PC-3 (cell line): ENCODE measurements at regions not wholly inside any gene's neighbourhood (a gene's known extent, or its start where the extent isn't known, plus 50 kb on each side); places are given as distances from the start of the nearest gene placed in this dataset.

Experiments used
- ATAC-seq: fragments of 200-7000 bp; cut with Tn5 transposase; 2 replicates; pipeline ENCODE4 v1.9.1; 2020; ENCODE audit warnings: mild to moderate bottlenecking, moderate library complexity
- BruUV-seq: library from RNA; stranded (reverse); fragments of 400-500 nt; replicated peaks from 2 replicates; lab custom pipeline; 2021; lab: Mats Ljungman, UMichigan
- CTCF ChIA-PET: fragments of 300-600 bp; sonication (Branson Sonifier 250); formaldehyde crosslinking; loops from one replicate; lab custom pipeline; 2022; ENCODE audit warnings: antibody characterized with exemption; lab: Charles Lee
- POLR2A ChIA-PET: fragments of 300-600 bp; sonication (Branson Sonifier 250); formaldehyde crosslinking; loops from one replicate; lab custom pipeline; 2022; ENCODE audit warnings: antibody characterized with exemption; ENCODE audit not compliant: unreplicated experiment; lab: Charles Lee
- DNase-seq: peaks from one replicate; pipeline ENCODE4 v3.0.0-alpha.2; 2015
- H2AFZ ChIP-seq: fragments of 300-600 bp; sonication (generic); 2 replicates; pipeline ENCODE4 v1.6.0; 2016; ENCODE audit warnings: antibody characterized with exemption, low read length
- H3F3A ChIP-seq: fragments of 300-600 bp; sonication (generic); one replicate; pipeline ENCODE4 v1.6.0; 2017; ENCODE audit warnings: antibody characterized with exemption, low read length, control low read depth, mild to moderate bottlenecking; ENCODE audit not compliant: unreplicated experiment
- H3K27ac ChIP-seq: fragments of 300-600 bp; sonication (generic); 2 replicates; pipeline ENCODE4 v1.5.1; 2016; ENCODE audit warnings: mild to moderate bottlenecking, low read length
- H3K27me3 ChIP-seq: fragments of 300-600 bp; sonication (generic); 2 replicates; pipeline ENCODE4 v1.6.1; 2016; ENCODE audit warnings: low read length, mixed read lengths
- H3K36me3 ChIP-seq: fragments of 300-600 bp; sonication (generic); 2 replicates; pipeline ENCODE4 v1.6.1; 2016; ENCODE audit warnings: low read depth, mixed run types, low read length, mixed read lengths
- H3K4me1 ChIP-seq: fragments of 300-600 bp; sonication (generic); 2 replicates; pipeline ENCODE4 v1.5.1; 2016; ENCODE audit warnings: low read length; ENCODE audit not compliant: insufficient read depth
- H3K4me2 ChIP-seq: fragments of 300-600 bp; sonication (generic); 2 replicates; pipeline ENCODE4 v1.6.0; 2016; ENCODE audit warnings: low read length
- H3K4me3 ChIP-seq: fragments of 300-600 bp; sonication (generic); 2 replicates; pipeline ENCODE4 v1.5.1; 2016; ENCODE audit warnings: mild to moderate bottlenecking, low read length, mixed read lengths
- H3K79me2 ChIP-seq: fragments of 300-600 bp; sonication (generic); 2 replicates; pipeline ENCODE4 v1.6.1; 2017; ENCODE audit warnings: low read length, mixed read lengths
- H3K9ac ChIP-seq: fragments of 300-600 bp; sonication (generic); 2 replicates; pipeline ENCODE4 v1.6.0; 2016; ENCODE audit warnings: mild to moderate bottlenecking, low read length
- H3K9me2 ChIP-seq: fragments of 300-600 bp; sonication (generic); replicated peaks from 2 replicates; pipeline ENCODE4 v1.6.1; 2016; ENCODE audit warnings: mixed run types, low read length, mixed read lengths
- H3K9me3 ChIP-seq: fragments of 300-600 bp; sonication (generic); 2 replicates; pipeline ENCODE4 v1.6.1; 2016; ENCODE audit warnings: low read length, mixed read lengths
- H4K20me1 ChIP-seq: fragments of 300-600 bp; sonication (generic); 2 replicates; pipeline ENCODE4 v1.6.1; 2016; ENCODE audit warnings: low read length, mixed read lengths
- CTCF ChIP-seq: fragments of 300-600 bp; sonication (generic); conservative IDR thresholded peaks from 2 replicates; pipeline ENCODE4 v1.5.1; 2017; ENCODE audit warnings: antibody characterized with exemption, low read depth, mild to moderate bottlenecking, low read length
- EZH2 ChIP-seq: fragments of 300-600 bp; sonication (generic); IDR thresholded peaks from one replicate; pipeline ENCODE4 v1.6.1; 2017; ENCODE audit warnings: antibody characterized with exemption, mild to moderate bottlenecking, low read length; ENCODE audit not compliant: unreplicated experiment
- EZH2phosphoT487 ChIP-seq: fragments of 300-600 bp; sonication (generic); IDR thresholded peaks from 2 replicates; pipeline ENCODE4 v1.6.1; 2018; ENCODE audit warnings: mild to moderate bottlenecking, antibody characterized with exemption, low read length, borderline replicate concordance
- intact Hi-C: fragments of 100-400 bp; cut with micrococcal nuclease; formaldehyde crosslinking; loops from 2 replicates; pipeline ENCODE4 v1.9.0; 2023

GRCh38 chr11:41784513-41785335, 325.3 kb upstream of the LRRC4C start:
- ChIA-PET POLR2A (no interaction called here), CTCF (no interaction called here)
- Histone ChIP-seq H3K27me3 (no peaks in the 10 kb centered on the region), H4K20me1 (no peaks in the 10 kb centered on the region), H3K79me2 (no peaks in the 10 kb centered on the region), H3F3A (peaks cover 4% of the 10 kb centered on the region), H3K4me1 (peaks cover 54% of the 10 kb centered on the region), H3K9me3 (no peaks in the 10 kb centered on the region), H2AFZ (no peak overlapping the region), H3K27ac (peak overlapping the region; percentile 90), H3K4me3 (peak overlapping the region; percentile 15; the same call in 1 of the 2 replicates), H3K36me3 (no peaks in the 10 kb centered on the region), H3K9me2 (no peaks in the 10 kb centered on the region), H3K9ac (peak overlapping the region; percentile 43), H3K4me2 (peak overlapping the region; percentile 56)
- no peak for TF ChIP-seq CTCF
- no peak for TF ChIP-seq EZH2phosphoT487
- no peak for TF ChIP-seq EZH2
- peak; percentile 94 for DNase-seq
- intact Hi-C loops = no loop called here
- BruUV-seq = no TSS peak
- ATAC-seq = peak; percentile 77

GRCh38 chr11:41786087-41786486, 326.6 kb upstream of the LRRC4C start:
- Histone ChIP-seq H3K9ac (peak overlapping the region; percentile 43; the same call in 1 of the 2 replicates), H3K36me3 (no peaks in the 10 kb centered on the region), H2AFZ (no peak overlapping the region), H3K4me1 (peaks cover 47% of the 10 kb centered on the region), H3K79me2 (no peaks in the 10 kb centered on the region), H3F3A (peaks cover 4% of the 10 kb centered on the region), H3K4me3 (no peak overlapping the region), H3K27ac (peak overlapping the region; percentile 90), H3K4me2 (peak overlapping the region; percentile 56), H4K20me1 (no peaks in the 10 kb centered on the region), H3K9me2 (no peaks in the 10 kb centered on the region), H3K27me3 (no peaks in the 10 kb centered on the region), H3K9me3 (no peaks in the 10 kb centered on the region)
- ChIA-PET POLR2A (no interaction called here), CTCF (no interaction called here)
- ATAC-seq = no peak
- intact Hi-C loops = no loop called here
- TF ChIP-seq EZH2phosphoT487 = no peak
- no peak for TF ChIP-seq EZH2
- no peak for TF ChIP-seq CTCF
- BruUV-seq = no TSS peak
- DNase-seq = peak; percentile 58

GRCh38 chr11:41788177-41788576, 328.7 kb upstream of the LRRC4C start:
- Histone ChIP-seq H3K4me1 (peaks cover 37% of the 10 kb centered on the region), H3K4me3 (no peak overlapping the region), H3K27ac (no peak overlapping the region), H3K9me2 (no peaks in the 10 kb centered on the region), H3K4me2 (no peak overlapping the region), H3K9me3 (no peaks in the 10 kb centered on the region), H2AFZ (no peak overlapping the region), H3K9ac (no peak overlapping the region), H3K36me3 (no peaks in the 10 kb centered on the region), H4K20me1 (no peaks in the 10 kb centered on the region), H3F3A (peaks cover 4% of the 10 kb centered on the region), H3K27me3 (no peaks in the 10 kb centered on the region), H3K79me2 (no peaks in the 10 kb centered on the region)
- no peak for TF ChIP-seq EZH2phosphoT487
- TF ChIP-seq CTCF = no peak
- TF ChIP-seq EZH2 = no peak
- ChIA-PET POLR2A (no interaction called here), CTCF (no interaction called here)
- BruUV-seq = no TSS peak
- ATAC-seq (no peak), DNase-seq (no peak)
- intact Hi-C loops = no loop called here
